ENCODE measurements at regions not wholly inside any gene's neighbourhood (a gene's known extent, or its start where the extent isn't known, plus 50 kb on each side); places are given as distances from the start of the nearest gene placed in this dataset.
A peak's percentile ranks its signal among the peaks of the same experiment; 100 is the strongest.

- H3K27ac ChIP-seq: no peak overlapping the region
- no peak for DNase-seq
- intact Hi-C loops (cut with DNase I; ENCODE audit: low total_unique reads): no loop called here
- H3K27me3 ChIP-seq: no peaks in the 10 kb centered on the region
- 52 to 57% methylated on average over 2 of the region's 2 CpGs for WGBS, 2 donors
- H3K36me3 ChIP-seq (ENCODE audit: low read depth, missing control alignments): no peaks in the 10 kb centered on the region
- TF ChIP-seq CTCF (IDR thresholded peaks at IDR 0.05): no peak
- no peak for TF ChIP-seq POLR2A (IDR thresholded peaks at IDR 0.05)
- H3K4me1 ChIP-seq: no peaks in the 10 kb centered on the region
- no peaks in the 10 kb centered on the region for H3K9me3 ChIP-seq
- H3K4me3 ChIP-seq: no peak overlapping the region
Observed at GRCh38 chr12:76611533-76611932, 52.0 kb upstream of the OSBPL8 start.

GRCh38 chr12:76614364-76614763, 54.8 kb upstream of the OSBPL8 start:
- DNase-seq: no peak
- Histone ChIP-seq H3K27me3 (no peaks in the 10 kb centered on the region), H3K36me3 (ENCODE audit: low read depth, missing control alignments) (no peaks in the 10 kb centered on the region), H3K4me3 (no peak overlapping the region), H3K9me3 (no peaks in the 10 kb centered on the region), H3K27ac (no peak overlapping the region), H3K4me1 (no peaks in the 10 kb centered on the region)
- TF ChIP-seq POLR2A (IDR thresholded peaks at IDR 0.05): no peak
- TF ChIP-seq CTCF (IDR thresholded peaks at IDR 0.05): no peak
- intact Hi-C loops (cut with DNase I; ENCODE audit: low total_unique reads): no loop called here
- WGBS, 2 donors: 76 to 90% methylated on average over 2 of the region's 2 CpGs

DNA sequence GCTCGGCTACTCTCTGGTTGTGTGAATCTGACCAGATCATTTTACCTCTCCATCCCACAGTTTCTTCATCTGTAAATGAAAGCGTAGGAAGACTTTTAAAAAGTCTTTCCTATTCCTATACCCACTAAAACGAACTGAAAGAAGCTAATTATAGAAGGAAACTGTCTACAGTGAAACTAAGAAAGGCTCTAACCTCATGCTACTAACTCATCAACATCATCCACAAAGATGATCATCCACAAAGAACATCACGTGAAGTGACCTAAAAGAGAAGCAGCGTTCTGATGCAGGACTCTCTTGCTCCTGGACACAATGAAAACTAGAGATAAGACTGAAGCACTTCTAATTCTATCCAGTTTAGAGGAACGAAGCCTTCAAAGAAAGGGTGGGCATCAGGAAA, 58.5 kb upstream of the OSBPL8 start:
- intact Hi-C loops (cut with DNase I; ENCODE audit: low total_unique reads): no loop called here

DNA sequence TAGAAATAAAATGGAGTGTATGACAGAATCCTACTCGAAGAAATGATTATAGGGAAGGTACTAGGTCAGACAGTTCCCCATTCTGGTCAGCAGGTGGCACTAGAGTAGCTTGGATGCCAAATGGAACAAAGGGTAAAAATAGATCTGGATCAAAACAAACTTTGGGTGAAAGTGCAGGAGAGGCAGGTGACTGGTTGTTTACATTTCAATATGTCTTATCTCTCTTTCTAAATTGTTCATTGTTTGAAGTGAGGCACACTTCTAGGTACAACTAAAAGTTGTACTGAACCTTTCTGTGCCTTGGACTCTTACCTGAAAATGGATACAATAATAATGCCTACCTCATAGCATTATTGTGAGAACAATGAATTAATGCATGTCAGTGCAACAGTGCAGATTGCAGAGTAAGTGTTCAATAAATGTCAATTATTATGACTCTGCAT, 62.0 kb upstream of the OSBPL8 start:
- DNase-seq: peak; percentile 80
- H3K4me3 ChIP-seq: no peak overlapping the region
- H3K27me3 ChIP-seq: no peaks in the 10 kb centered on the region
- no peaks in the 10 kb centered on the region for H3K9me3 ChIP-seq
- 4 to 15% methylated on average over 1 of the region's 1 CpG for WGBS, 2 donors
- H3K4me1 ChIP-seq: no peaks in the 10 kb centered on the region
- intact Hi-C loops (cut with DNase I; ENCODE audit: low total_unique reads): loop anchor here (10.0 kb wide), 1 partner anchor 173 kb away; no protein-coding TSS in a partner anchor
- TF ChIP-seq CTCF (IDR thresholded peaks at IDR 0.05) (peak; percentile 90 to 92 (median 91)), POLR2A (IDR thresholded peaks at IDR 0.05) (no peak)
- no peak overlapping the region for H3K27ac ChIP-seq
- no peaks in the 10 kb centered on the region for H3K36me3 ChIP-seq (ENCODE audit: low read depth, missing control alignments)

More for the DNA sequence above, 58.5 kb upstream of the OSBPL8 start:
- Histone ChIP-seq H3K4me3 (no peak overlapping the region), H3K27me3 (no peaks in the 10 kb centered on the region), H3K36me3 (ENCODE audit: low read depth, missing control alignments) (no peaks in the 10 kb centered on the region), H3K4me1 (no peaks in the 10 kb centered on the region), H3K27ac (no peak overlapping the region), H3K9me3 (no peaks in the 10 kb centered on the region)
- no peak for TF ChIP-seq POLR2A (IDR thresholded peaks at IDR 0.05)
- TF ChIP-seq CTCF (IDR thresholded peaks at IDR 0.05): no peak
- WGBS, 2 donors: 79 to 85% methylated on average over 6 of the region's 6 CpGs
- DNase-seq: no peak

DNA sequence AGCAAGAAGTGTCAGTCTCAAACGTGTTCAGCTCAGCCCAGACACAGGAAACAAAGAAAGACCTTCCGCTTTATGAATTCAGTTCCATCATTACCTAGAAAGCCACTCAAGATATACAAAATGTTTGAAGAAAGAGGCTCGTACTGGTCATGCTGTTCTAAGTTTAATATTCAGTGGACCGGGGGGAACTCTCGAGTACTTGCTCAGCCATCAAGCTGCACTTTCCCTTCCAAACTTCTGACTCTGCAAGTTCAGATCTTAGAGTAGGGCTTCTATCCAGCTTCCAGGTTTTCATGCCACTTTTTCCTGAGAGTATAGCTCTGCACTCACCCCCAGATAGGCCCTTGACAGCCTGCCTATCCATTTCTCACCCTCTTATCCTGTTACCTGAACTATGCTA, 62.8 kb upstream of the OSBPL8 start:
- Histone ChIP-seq H3K4me3 (no peak overlapping the region), H3K9me3 (no peaks in the 10 kb centered on the region), H3K4me1 (no peaks in the 10 kb centered on the region), H3K36me3 (ENCODE audit: low read depth, missing control alignments) (no peaks in the 10 kb centered on the region), H3K27ac (no peak overlapping the region), H3K27me3 (no peaks in the 10 kb centered on the region)
- TF ChIP-seq CTCF (IDR thresholded peaks at IDR 0.05) (no peak), POLR2A (IDR thresholded peaks at IDR 0.05) (no peak)
- DNase-seq: no peak
- intact Hi-C loops (cut with DNase I; ENCODE audit: low total_unique reads): loop anchor here (10.0 kb wide), 1 partner anchor 172 kb away; no protein-coding TSS in a partner anchor
- 77 to 78% methylated on average over 5 of the region's 5 CpGs for WGBS, 2 donors

Measured in testis (tissue), 2 donors.